HK-2 (cell line): ENCODE measurements at regions not wholly inside any gene's neighbourhood (a gene's known extent, or its start where the extent isn't known, plus 50 kb on each side); places are given as distances from the start of the nearest gene placed in this dataset.
"Not testable (repeated sequence)": the region's sequence is repeated elsewhere in the genome, so short reads cannot be mapped to it uniquely, and the experiment has no call there.

ENCODE experiments used
- DNase-seq: peaks from one replicate; pipeline ENCODE4 v3.0.0-alpha.2; 2018; ENCODE audit not compliant: unreplicated experiment

- DNase-seq: no peak
These were observed 402.4 kb upstream of the PROX1 start for GRCh38 chr1:213585402-213585801.

- no peak for DNase-seq
These were observed 401.7 kb upstream of the PROX1 start for GRCh38 chr1:213585959-213586586.

DNA sequence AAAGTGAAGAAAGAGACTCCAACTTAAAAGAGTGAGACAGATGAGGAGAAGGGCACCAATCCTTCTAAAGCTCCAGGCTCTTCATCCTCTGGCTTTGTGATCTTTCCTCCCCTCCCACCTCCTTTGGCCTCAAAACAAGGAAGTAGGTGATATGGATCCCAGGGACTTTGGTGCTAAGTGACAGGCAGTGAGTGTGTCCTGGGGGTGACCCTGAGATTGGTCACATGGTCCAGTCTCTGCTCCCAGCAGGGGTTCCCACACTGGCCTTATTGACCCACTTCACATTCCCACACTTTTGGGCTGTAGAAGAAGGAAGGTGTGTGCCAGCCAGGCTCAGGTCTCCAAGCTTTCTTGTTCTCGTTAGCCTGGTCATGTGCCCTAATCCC is 401.2 kb upstream of the PROX1 start:
- DNase-seq: no peak

DNA sequence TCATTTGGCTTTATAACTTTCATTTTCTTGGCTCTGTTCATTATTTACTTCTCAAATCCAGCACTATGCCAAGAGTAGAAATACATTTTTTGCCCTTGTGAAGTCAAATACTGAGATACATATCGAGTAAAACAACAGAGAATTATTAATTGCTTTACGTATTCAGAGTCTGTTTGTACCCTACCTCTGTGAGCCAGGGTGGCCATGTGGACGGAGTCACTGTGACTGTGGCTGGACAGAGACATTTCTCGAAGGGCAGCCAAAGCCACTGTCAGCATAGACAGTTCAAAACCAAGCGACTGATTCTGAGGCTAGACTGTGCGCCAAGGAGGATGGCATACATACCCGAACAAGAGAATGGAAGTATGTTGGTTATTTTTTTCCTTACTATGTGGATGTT is 391.0 kb upstream of the PROX1 start:
- DNase-seq: no peak

DNA sequence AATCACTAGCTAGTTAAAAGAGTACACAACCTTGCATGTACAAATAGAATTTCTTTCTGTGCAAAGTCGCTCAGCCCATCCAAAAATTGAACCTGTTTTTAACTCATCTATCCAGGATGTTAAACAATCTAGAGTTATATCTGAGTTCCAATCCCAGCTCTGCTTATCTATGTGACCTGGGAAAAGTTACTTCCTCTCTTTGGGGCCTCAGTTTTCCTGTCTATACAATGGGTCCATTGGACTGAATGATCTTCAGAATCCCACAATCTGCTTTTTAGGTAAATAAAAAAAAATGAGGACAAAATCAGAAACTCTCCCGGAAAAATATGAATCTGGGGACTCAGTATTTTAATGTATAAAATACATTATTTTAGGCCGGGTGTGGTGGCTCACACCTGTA is 389.5 kb upstream of the PROX1 start:
- DNase-seq: no peak

- DNase-seq: no peak
These were observed 386.9 kb upstream of the PROX1 start for GRCh38 chr1:213600879-213601278.

DNA sequence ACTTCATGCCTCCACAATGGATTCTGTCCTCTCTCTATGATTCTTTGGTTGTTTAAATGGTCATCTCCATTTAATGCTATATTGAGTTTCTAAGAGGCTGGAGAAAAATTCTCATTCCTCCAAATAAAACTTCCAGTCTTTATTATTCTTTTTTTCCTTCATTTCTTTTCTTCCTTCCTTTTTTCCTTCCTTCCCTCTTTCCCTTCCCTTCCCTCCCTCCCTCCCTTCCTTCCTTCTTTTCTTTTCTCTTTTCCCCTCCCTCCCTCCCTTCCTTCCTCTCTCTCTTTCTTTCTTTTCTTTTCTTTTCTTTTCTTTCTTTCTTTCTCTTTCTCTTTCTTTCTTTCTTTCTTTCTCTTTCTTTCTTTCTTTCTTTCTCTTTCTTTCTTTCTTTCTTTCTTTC is 386.1 kb upstream of the PROX1 start:
- not testable (repeated sequence) for DNase-seq

DNA sequence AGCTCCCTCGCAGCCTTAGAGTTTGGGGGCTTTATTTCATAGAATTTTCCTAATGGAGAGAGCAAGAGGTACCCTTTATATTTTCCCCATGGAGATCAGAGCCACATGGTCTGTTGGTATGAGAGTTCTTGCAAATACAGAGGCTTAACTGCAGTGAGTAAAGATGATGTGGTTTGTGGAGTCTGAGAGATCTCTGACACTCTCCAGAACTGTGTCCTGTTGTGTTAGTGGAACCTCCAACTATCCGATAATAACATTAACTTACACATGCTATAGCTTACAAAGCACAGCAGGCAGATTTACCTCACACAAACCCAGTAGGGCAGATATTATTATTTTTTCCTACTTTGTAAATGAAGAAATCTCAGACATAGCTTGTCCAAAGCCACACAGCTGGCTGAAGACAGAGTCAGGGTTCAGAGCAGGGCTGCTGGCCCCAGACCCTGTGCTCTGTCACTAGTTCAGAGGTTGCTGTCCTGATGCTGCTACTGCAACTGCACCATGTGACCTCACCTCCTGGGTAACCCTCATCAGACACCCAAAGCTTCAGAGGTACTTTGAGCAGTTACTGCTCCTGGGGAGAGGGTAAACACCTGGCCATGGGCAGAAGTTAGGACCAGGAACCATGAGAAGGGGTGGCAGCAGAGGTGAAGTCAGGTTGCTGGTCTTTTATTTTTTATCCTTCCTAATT is 384.8 kb upstream of the PROX1 start:
- DNase-seq: no peak

GRCh38 chr1:213604477-213604876 is 383.3 kb upstream of the PROX1 start:
- no peak for DNase-seq

DNA sequence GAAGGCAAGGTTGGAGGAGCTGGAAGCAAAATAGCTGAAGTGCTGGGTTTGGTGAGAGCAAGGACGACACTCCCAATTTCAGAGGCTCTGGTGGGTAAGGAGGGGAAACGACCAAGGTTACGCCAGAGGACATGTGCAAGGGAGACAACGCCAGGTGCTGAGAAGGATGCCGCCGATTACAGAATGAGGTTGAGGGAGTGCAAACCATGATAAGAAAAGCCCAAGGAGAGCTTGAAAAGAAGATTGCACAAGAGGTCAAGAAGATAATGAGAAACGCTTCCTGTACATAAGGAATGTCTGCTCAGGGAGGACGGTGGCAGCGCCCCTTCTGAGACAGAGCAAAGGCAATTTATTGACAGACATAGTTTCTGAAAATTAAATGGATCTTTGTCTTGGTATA is 382.0 kb upstream of the PROX1 start:
- no peak for DNase-seq

DNA sequence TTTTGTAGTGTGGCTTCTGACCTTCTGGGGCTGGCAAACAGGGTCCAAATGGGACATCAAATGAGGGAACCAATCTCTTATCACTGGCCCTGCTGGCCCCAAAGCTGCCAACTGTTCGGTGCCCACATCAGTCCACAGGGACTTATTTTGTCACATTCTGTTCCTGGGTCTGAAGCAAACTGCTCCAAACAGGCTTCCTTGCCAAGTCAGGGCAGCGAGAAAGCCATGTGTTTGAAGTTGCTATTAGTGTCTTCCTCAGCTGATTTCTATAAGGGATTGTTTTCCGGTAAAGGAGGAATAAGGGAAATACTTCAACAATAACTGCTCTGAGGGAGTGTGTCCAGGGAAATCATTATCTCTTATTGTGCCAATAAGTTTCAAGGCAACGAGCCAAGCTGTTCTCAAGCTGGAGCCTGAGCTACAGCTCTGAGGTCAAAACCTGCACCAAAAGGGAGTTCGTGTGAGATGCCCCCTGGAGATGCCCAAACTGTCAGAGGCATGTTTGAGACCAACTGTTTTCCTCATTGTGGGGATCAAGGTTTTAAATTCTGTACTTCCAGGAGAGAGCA is 381.4 kb upstream of the PROX1 start:
- no peak for DNase-seq

DNA sequence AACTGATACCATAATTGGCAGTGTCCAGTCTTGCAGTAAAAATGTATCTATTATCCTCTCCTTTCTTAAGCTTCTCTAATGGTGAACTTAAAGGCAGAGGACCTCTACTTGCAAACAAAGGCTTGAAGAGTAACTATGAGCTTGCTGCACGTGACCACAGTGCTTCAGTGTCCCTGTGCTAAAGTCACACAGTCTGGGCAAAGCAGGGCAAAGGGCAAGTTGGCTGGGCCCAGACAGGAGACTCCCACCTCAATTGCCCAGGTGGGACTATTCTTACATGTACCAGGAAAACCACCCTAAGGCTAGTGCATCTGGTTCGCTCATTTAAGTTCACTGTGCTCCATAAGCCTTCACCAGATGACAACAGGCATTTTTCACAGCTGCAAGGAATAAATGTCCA is 374.2 kb upstream of the PROX1 start:
- no peak for DNase-seq

DNA sequence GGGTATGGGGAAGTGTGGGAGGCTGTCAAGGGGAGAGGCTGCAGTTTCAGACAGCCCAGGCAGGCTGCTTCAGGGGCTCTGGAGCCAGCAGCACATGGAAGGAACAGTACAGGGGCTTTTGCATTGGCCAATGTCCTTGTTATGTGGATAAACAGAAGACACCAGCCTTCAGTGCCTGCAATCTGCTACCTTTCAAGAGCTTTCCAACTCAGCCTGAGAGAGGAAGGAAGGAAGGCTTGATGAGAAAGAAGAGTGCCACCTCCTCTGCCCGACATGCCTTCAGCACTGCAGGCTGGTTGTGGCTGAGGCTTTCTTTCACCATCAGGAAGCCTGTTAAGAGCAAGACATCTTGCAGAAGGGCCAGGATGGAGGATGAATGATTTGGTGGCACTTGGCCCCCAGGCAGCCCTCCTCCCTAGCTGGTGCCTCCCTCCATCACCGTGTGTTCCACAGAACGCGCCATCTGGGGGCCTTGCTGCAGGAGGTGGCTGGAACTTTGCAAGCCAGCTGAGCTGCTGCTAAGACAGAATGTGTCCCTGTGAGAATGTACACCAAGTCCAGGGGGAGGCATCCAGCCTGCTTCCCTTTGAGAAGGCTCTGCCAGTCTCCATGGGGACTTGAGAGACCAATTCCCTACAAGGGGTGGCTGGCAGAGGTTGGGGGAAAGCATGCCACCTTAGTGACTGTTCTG is 372.4 kb upstream of the PROX1 start:
- no peak for DNase-seq

DNA sequence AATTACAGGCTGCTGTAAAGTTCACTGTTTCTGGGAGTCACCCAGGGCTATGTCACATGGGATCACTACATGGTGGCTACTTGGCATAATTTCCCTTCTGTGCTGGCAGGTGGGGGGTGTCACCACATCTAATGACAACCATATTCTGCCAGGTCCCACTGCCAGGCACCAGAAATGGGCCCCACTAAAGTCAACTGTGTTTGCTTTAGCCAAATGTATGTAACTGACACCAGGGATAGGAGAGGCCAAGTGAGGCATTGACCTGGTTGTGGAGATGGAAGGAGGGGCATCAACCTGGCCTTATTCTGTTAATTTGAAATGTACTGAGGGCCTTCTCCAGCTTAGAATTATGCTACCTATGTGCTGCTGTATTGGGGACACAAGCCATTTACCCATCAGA is 370.6 kb upstream of the PROX1 start:
- no peak for DNase-seq

- DNase-seq: no peak
These were observed 369.7 kb upstream of the PROX1 start for GRCh38 chr1:213618094-213618493.

GRCh38 chr1:213619026-213619425 is 368.7 kb upstream of the PROX1 start:
- DNase-seq: no peak

DNA sequence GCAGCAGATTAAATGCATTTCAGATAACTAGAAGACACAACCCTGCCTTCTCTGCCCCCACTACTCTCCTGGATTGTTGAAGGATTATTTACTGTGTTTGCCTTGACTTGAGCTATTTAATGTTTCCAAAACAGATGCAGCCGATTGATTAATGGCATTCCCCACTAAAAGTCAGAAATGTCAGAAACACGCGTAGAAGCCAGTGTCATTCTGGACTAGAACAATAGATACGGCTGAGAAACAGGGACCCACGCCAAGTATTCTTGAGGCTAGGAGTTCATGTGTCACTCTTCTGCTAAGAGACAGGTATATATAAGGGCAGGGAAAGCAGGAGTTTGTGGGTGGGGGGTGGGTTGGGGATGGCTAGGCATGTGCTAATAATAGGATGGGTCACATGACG is 366.7 kb upstream of the PROX1 start:
- DNase-seq: no peak

DNA sequence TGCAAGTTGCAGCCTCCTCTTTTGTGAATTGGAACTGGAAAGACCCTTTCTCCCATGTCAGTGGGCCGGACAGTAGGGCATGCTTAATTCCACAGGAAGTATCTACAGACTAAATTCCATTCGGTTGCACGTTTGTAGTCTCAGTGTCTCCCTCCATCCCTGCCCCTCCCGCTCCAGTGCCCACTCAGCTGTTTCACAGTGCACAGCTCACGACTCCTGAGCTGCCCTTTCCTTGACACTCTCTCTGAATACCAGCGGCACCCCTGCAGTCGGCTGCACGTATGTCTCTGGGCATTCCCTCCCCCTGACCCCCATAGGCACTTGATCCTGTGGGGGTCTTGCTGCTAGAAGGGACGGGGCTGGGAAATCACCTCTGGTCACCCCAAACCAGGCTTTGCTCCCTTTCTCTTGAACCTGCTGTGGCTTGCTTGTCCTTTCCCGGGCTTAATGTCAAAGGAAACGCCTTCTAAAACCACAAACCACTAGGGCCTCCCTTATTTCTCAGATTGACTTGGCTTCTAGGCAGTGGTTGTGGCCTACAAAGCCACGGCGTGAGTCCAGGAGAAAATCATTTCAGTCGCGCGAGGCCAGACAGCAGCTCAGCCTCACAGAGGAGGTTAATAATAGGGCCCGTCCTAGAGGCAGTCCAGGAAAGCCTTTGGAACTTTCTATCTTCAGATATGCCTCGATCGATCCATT is 365.3 kb upstream of the PROX1 start:
- DNase-seq: peak; percentile 48

DNA sequence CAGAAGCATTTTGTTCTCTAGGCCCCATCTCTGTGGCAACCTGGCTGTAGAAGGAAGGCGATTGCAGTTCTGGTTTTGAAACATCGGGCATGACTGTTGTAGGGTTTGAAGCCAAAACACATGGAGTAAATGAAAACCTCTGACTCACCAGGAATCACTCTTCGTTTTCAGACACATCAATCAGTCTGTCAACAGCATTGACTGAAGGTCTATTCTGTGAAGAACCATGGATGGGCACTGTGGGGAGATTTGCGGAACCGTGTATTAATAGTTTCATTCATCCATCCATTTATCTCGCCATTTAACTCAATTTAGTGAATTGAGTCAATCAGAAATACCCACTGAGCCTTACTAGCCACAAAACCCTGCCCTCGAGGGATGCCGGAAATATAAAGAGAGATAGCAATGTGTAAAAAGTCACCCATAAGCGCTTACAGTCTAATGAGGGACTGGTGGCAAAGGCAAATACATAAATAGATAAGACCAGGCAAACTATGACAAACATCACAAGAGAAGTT is 364.6 kb upstream of the PROX1 start:
- DNase-seq: no peak

DNA sequence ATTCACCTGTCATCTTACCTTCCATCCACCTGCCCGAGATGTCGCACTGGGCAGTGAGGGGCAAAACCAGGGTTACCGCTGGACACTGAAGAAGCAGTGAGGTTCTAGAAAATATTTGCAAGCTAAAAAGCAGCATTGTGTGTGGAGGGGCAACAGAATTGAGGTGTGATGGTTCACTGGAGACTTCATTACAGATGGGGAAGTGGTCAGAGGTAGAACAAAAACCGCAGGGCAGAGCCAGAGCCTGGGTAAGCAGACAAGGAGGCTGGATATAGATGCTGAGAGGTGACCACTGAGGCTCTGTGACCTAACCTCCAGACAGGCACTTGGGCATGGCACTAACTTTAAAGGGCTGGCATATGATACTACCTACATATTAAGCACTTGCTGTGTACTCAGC is 363.9 kb upstream of the PROX1 start:
- DNase-seq: no peak

DNA sequence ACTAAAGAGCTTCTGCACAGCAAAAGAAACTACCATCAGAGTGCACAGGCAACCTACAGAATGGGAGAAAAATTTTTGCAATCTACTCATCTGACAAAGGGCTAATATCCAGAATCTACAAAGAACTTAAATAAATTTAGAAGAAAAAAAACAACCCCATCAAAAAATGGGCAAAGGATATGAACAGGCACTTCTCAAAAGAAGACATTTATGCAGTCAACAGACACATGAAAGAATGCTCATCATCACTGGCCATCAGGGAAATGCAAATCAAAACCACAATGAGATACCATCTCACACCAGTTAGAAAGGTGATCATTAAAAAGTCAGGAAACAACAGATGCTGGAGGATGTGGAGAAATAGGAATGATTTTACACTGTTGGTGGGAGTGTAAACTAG is 351.0 kb upstream of the PROX1 start:
- DNase-seq: not testable (repeated sequence)

GRCh38 chr1:213641312-213641711 is 346.5 kb upstream of the PROX1 start:
- DNase-seq: no peak
